ENCODE measurements at regions not wholly inside any gene's neighbourhood (a gene's known extent, or its start where the extent isn't known, plus 50 kb on each side); places are given as distances from the start of the nearest gene placed in this dataset.

DNA sequence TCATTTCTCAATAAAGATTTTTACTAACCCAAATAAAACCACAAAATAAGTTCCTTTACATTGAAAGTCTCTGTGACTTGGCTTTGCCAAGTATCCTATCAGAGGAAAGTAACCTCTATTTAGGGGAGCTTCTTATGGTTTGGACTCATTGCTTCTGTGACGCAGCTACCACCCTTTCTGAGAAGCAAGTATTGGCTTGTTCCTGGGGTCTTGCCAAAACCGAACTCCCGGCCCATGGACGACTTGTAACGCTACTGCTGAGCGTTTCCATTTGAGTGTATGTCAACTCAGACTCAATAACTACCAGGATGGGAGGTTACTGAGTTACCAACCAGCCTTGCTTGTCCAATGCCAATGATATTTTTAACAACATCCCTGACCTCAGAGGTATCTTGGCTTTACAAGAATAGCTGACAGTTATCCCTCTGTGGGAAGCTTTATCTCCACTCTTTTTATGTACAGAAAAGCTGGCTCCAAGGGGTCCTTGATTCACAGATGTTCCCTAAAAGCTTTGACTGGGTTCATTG lies 911.9 kb downstream of the TTLL7 start:
- intact Hi-C loops (cut with DNase I), result no loop called here
- Histone ChIP-seq H3K9me3 (no peaks in the 10 kb centered on the region), H3K27ac (no peak overlapping the region), H3K27me3 (no peaks in the 10 kb centered on the region), H3K36me3 (no peaks in the 10 kb centered on the region), H3K4me3 (no peak overlapping the region), H3K4me1 (ENCODE audit: insufficient read depth) (no peaks in the 10 kb centered on the region)
- TF ChIP-seq POLR2A (IDR thresholded peaks at IDR 0.05) (no peak), EP300 (IDR thresholded peaks at IDR 0.05) (no peak)
- TF ChIP-seq, protein P1, sequence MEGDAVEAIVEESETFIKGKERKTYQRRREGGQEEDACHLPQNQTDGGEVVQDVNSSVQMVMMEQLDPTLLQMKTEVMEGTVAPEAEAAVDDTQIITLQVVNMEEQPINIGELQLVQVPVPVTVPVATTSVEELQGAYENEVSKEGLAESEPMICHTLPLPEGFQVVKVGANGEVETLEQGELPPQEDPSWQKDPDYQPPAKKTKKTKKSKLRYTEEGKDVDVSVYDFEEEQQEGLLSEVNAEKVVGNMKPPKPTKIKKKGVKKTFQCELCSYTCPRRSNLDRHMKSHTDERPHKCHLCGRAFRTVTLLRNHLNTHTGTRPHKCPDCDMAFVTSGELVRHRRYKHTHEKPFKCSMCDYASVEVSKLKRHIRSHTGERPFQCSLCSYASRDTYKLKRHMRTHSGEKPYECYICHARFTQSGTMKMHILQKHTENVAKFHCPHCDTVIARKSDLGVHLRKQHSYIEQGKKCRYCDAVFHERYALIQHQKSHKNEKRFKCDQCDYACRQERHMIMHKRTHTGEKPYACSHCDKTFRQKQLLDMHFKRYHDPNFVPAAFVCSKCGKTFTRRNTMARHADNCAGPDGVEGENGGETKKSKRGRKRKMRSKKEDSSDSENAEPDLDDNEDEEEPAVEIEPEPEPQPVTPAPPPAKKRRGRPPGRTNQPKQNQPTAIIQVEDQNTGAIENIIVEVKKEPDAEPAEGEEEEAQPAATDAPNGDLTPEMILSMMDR (IDR thresholded peaks at IDR 0.05), result no peak
- 95 to 96% (median 96%) methylated on average over 6 of the region's 6 CpGs for WGBS, 3 donors
- DNase-seq, result no peak

DNA sequence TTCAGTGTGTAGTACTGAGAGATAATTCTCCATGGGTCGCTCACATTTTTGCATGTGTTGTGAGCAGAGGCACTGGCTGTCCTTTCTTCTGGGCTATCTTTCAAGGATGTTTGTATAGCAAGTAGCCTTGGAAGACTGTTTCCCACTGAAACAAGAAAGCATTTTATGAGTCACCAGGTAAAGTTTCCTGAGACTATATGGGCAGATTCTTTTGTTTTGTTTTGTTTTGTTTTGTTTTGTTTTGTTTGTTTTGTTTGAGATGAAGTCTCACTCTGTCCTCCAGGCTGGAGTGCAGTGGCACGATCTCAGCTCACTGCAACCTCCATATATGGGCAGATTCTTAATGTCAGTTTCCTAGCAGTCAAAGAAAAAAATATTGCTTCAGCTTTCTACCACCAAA lies 912.6 kb downstream of the TTLL7 start:
- no peaks in the 10 kb centered on the region for H3K9me3 ChIP-seq
- H3K36me3 ChIP-seq, result no peaks in the 10 kb centered on the region
- H3K4me3 ChIP-seq, result no peak overlapping the region
- no peak overlapping the region for H3K27ac ChIP-seq
- no peaks in the 10 kb centered on the region for H3K27me3 ChIP-seq
- WGBS, 3 donors, result 8 to 28% (median 13%) methylated on average over 2 of the region's 2 CpGs
- DNase-seq, result no peak
- no peaks in the 10 kb centered on the region for H3K4me1 ChIP-seq (ENCODE audit: insufficient read depth)
- no peak for TF ChIP-seq EP300 (IDR thresholded peaks at IDR 0.05)
- TF ChIP-seq POLR2A (IDR thresholded peaks at IDR 0.05), result no peak
- TF ChIP-seq, protein P1 (IDR thresholded peaks at IDR 0.05), result no peak
- intact Hi-C loops (cut with DNase I), result no loop called here

DNA sequence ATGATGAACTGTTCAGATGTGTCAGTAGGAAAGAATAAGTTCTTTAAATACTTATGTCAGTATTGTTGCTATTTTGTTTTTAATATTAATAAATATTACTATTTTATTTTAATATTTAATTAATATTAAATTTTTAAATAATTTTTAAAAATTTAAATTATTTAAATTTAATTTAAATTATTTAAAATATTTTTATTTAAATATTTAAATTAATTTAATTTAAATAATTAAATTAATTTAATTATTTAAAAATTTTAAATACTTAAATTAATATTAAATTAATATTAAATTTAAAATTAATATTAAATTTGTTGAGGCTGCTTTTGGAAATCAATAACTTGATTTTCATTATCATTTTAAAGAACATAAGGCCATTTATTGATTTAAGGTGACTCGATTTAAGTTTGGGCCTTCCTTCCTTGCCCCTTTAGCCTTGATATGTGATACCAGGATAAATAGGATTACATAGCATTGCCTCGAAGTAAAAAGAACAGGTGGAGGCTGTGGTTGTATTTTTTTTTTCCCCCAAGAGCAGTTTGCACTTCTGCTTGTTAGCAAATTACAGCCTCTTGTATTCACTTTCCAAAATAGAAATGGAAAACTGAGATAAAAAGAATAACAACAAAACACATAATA lies 915.2 kb downstream of the TTLL7 start:
- H3K9me3 ChIP-seq, result no peaks in the 10 kb centered on the region
- no peak overlapping the region for H3K4me3 ChIP-seq
- H3K27me3 ChIP-seq, result no peaks in the 10 kb centered on the region
- TF ChIP-seq, protein P1 (IDR thresholded peaks at IDR 0.05), result no peak
- TF ChIP-seq EP300 (IDR thresholded peaks at IDR 0.05), result no peak
- no peak for TF ChIP-seq POLR2A (IDR thresholded peaks at IDR 0.05)
- intact Hi-C loops (cut with DNase I), result no loop called here
- no peak overlapping the region for H3K27ac ChIP-seq
- WGBS, 3 donors, result 71 to 81% (median 71%) methylated on average over 2 of the region's 2 CpGs
- DNase-seq, result no peak
- no peaks in the 10 kb centered on the region for H3K4me1 ChIP-seq (ENCODE audit: insufficient read depth)
- H3K36me3 ChIP-seq, result no peaks in the 10 kb centered on the region

DNA sequence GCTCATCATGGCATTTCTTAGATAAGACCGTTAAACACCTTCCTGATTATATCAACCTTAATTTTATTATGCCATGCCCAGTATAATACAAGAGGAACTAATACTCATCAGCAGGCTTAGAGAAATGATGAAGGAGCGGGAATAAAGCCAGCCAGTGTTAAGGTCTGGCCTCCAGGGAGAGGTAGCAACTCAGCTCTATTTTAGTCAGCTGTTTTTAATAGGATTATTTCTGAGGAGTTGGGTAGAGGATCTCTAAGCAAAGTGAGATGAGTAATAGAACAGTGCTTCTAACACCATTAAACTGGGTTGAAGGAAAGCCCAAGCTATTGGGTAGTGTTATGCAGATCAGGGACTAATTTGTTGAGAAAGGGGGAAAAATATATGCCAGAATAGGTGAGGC lies 921.5 kb downstream of the TTLL7 start:
- Histone ChIP-seq H3K4me1 (ENCODE audit: insufficient read depth) (no peaks in the 10 kb centered on the region), H3K36me3 (no peaks in the 10 kb centered on the region), H3K27me3 (no peaks in the 10 kb centered on the region), H3K9me3 (no peaks in the 10 kb centered on the region), H3K4me3 (no peak overlapping the region), H3K27ac (no peak overlapping the region)
- no peak for TF ChIP-seq EP300 (IDR thresholded peaks at IDR 0.05)
- TF ChIP-seq POLR2A (IDR thresholded peaks at IDR 0.05), result no peak
- TF ChIP-seq, protein P1 (IDR thresholded peaks at IDR 0.05), result no peak
- no peak for DNase-seq
- 85 to 92% (median 88%) methylated on average over 2 of the region's 2 CpGs for WGBS, 3 donors
- intact Hi-C loops (cut with DNase I), result no loop called here
